Liver (tissue), 8 donors: ENCODE measurements at regions not wholly inside any gene's neighbourhood (a gene's known extent, or its start where the extent isn't known, plus 50 kb on each side); places are given as distances from the start of the nearest gene placed in this dataset.

Experiments
- DNase-seq: peaks from one replicate; pipeline ENCODE4 v3.0.0-alpha.2; 2017; ENCODE audit warnings: low spot score
- H3K27ac ChIP-seq, 2 donors: one replicate each; pipeline ENCODE4 v1.7.0; 2013; ENCODE audit warnings: inconsistent platforms in 2 of 2, low read length in 2 of 2, control low read depth in 1 of 2, low read depth in 1 of 2, mild to moderate bottlenecking in 1 of 2
- H3K27me3 ChIP-seq, 4 donors: one replicate each; pipeline versions ENCODE4 v1.6.1 to v1.7.0; 2013; ENCODE audit warnings: low read length in 3 of 4, inconsistent platforms in 1 of 4, mild to moderate bottlenecking in 1 of 4, moderate library complexity in 1 of 4; ENCODE audit not compliant: control insufficient read depth in 4 of 4, insufficient read depth in 4 of 4
- H3K36me3 ChIP-seq, 4 donors: one replicate each; pipeline versions ENCODE4 v1.6.1 to v1.7.0; 2013; ENCODE audit warnings: low read length in 3 of 4, mild to moderate bottlenecking in 3 of 4, low read depth in 1 of 4, moderate library complexity in 1 of 4; ENCODE audit not compliant: control insufficient read depth in 4 of 4, insufficient read depth in 3 of 4
- H3K4me1 ChIP-seq, 4 donors: one replicate each; pipeline versions ENCODE4 v1.6.1 to v1.7.0; 2013; ENCODE audit warnings: low read length in 3 of 4, mild to moderate bottlenecking in 3 of 4, moderate library complexity in 1 of 4; ENCODE audit not compliant: control insufficient read depth in 4 of 4, insufficient read depth in 4 of 4
- H3K4me3 ChIP-seq, 3 donors: one replicate each; pipeline versions ENCODE4 v1.6.1 to v1.7.0; 2013; ENCODE audit warnings: low read length in 3 of 3, control low read depth in 1 of 3, low read depth in 1 of 3, mild to moderate bottlenecking in 1 of 3
- H3K9ac ChIP-seq, 2 donors: one replicate each; pipeline ENCODE4 v1.7.0; 2013; ENCODE audit warnings: low read length in 2 of 2, mild to moderate bottlenecking in 2 of 2, moderate library complexity in 2 of 2, control low read depth in 1 of 2, low read depth in 1 of 2
- H3K9me3 ChIP-seq, 4 donors: one replicate each; pipeline versions ENCODE4 v1.6.1 to v1.7.0; 2013; ENCODE audit warnings: low read length in 3 of 4; ENCODE audit not compliant: control insufficient read depth in 4 of 4
- EGR1 ChIP-seq, 2 donors: IDR thresholded peaks; 2 replicates each; pipeline ENCODE4 v1.6.1; 2016 to 2018; ENCODE audit warnings: antibody characterized with exemption in 2 of 2, low read depth in 2 of 2
- FOXA1 ChIP-seq: IDR thresholded peaks from 2 replicates; pipeline ENCODE4 v1.6.1; 2016; ENCODE audit warnings: antibody characterized with exemption
- FOXA2 ChIP-seq: IDR thresholded peaks from 2 replicates; pipeline ENCODE4 v1.6.1; 2016; ENCODE audit warnings: antibody characterized with exemption
- GABPA ChIP-seq, 2 donors: IDR thresholded peaks in 1 of 2; conservative IDR thresholded peaks in 1 of 2; 2 replicates each; pipeline ENCODE4 v1.6.1; 2016; ENCODE audit warnings: antibody characterized with exemption in 2 of 2, mild to moderate bottlenecking in 1 of 2, moderate library complexity in 1 of 2
- HNF4A ChIP-seq, 2 donors: conservative IDR thresholded peaks; 2 replicates each; pipeline ENCODE4 v1.6.1; 2016; ENCODE audit warnings: antibody characterized with exemption in 2 of 2, mild to moderate bottlenecking in 2 of 2
- HNF4G ChIP-seq: IDR thresholded peaks from 2 replicates; pipeline ENCODE4 v1.6.1; 2016; ENCODE audit warnings: antibody characterized with exemption
- JUND ChIP-seq, 2 donors: IDR thresholded peaks; 2 replicates each; pipeline ENCODE4 v1.6.1; 2016; ENCODE audit warnings: antibody characterized with exemption in 2 of 2
- NR2F2 ChIP-seq: IDR thresholded peaks from 2 replicates; pipeline ENCODE4 v1.6.1; 2016; ENCODE audit warnings: antibody characterized with exemption
- RAD21 ChIP-seq, 2 donors: IDR thresholded peaks; 2 replicates each; pipeline ENCODE4 v1.6.1; 2016; ENCODE audit warnings: antibody characterized with exemption in 2 of 2, mild to moderate bottlenecking in 2 of 2
- RXRA ChIP-seq, 2 donors: IDR thresholded peaks; 2 replicates each; pipeline ENCODE4 v1.6.1; 2017 to 2018; ENCODE audit warnings: antibody characterized with exemption in 2 of 2, mild to moderate bottlenecking in 1 of 2
- SP1 ChIP-seq: IDR thresholded peaks from 2 replicates; pipeline ENCODE4 v1.6.1; 2018; ENCODE audit warnings: antibody characterized with exemption, mild to moderate bottlenecking
- TAF1 ChIP-seq: conservative IDR thresholded peaks from 2 replicates; pipeline ENCODE4 v1.6.1; 2016; ENCODE audit warnings: antibody characterized with exemption, mild to moderate bottlenecking
- YY1 ChIP-seq: IDR thresholded peaks from 2 replicates; pipeline ENCODE4 v1.6.1; 2016; ENCODE audit warnings: antibody characterized with exemption, mild to moderate bottlenecking
- WGBS: extraction: QIAGEN DNeasy Blood & Tissue Kit; methylation state at CpG from one replicate; pipeline ENCODE4 v1.1.7; 2013; 5-methylcytosine and 5-hydroxymethylcytosine counted together
- TF ChIP-seq, protein P1 (sequence below): IDR thresholded peaks from 2 replicates; pipeline ENCODE4 v1.6.1; 2016; ENCODE audit warnings: antibody characterized with exemption
- TF ChIP-seq, protein P2 (sequence below): IDR thresholded peaks from 2 replicates; pipeline ENCODE4 v1.6.1; 2016; ENCODE audit warnings: antibody characterized with exemption
- TF ChIP-seq, protein P3 (sequence below): IDR thresholded peaks from 2 replicates; pipeline ENCODE4 v1.6.1; 2016; ENCODE audit warnings: antibody characterized with exemption
- TF ChIP-seq, protein P4 (sequence below): fragments of 150-350 bp; IDR thresholded peaks from 2 replicates; pipeline ENCODE4 v1.5.1; 2017; ENCODE audit warnings: improper control_type of control experiment, low read depth, low read length; ENCODE audit not compliant: missing input control
- TF ChIP-seq, protein P5 (sequence below): IDR thresholded peaks from 2 replicates; pipeline ENCODE4 v1.6.1; 2016; ENCODE audit warnings: antibody characterized with exemption, mild to moderate bottlenecking
- donor health status: healthy.
- donor health status: healthy.
- donor health status: healthy.
- donor health status: healthy.
- donor health status: healthy.

DNA sequence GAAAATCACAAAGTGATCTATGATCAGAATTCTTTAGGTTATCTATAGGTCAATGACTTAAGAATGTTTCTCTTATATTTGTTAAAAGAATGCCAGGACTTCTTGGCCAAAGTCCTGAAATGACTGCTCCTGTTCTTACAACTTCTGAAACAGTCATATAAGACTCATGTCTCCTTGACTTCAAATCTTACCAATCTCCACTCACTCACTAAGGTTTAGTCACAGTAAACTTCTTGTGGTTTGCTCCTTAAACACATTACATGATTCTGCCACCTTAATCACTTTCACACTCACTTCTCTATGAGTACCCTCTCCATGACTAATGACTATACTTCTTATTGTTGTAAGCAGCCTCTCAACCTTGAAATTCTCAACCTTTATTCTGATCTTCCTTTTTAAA, 648.7 kb upstream of the CCDC179 start:
- H3K9me3 ChIP-seq, result no peaks in the 10 kb centered on the region
- DNase-seq, result no peak

DNA sequence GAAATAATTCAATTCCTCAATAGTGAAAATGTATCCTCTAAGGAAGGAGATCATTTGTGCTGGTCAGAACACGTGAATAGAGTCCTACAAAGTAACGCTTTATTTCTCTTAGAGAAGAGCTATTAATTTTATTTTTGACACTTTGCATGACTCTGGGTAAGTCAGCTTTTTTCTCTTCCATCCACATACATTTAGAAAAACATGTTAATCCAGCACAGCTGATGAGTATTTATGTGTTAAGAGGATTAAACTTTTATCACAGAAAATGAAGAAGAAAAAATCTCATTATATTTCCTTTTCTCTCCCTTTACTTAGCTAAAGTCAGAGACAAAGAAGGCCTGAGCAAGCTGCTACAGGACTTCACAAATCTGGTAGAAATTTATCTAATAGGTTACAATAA, 649.5 kb upstream of the CCDC179 start:
- TF ChIP-seq HNF4A (conservative IDR thresholded peaks at IDR 0.05), result no peak
- no peak for TF ChIP-seq JUND (IDR thresholded peaks at IDR 0.05)
- TF ChIP-seq, protein P1, sequence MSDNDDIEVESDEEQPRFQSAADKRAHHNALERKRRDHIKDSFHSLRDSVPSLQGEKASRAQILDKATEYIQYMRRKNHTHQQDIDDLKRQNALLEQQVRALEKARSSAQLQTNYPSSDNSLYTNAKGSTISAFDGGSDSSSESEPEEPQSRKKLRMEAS, result no peak
- no peak for TF ChIP-seq TAF1
- TF ChIP-seq, protein P2, sequence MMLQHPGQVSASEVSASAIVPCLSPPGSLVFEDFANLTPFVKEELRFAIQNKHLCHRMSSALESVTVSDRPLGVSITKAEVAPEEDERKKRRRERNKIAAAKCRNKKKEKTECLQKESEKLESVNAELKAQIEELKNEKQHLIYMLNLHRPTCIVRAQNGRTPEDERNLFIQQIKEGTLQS, result no peak
- TF ChIP-seq FOXA1, result no peak
- TF ChIP-seq RXRA (IDR thresholded peaks at IDR 0.05), result no peak
- TF ChIP-seq, protein P3, sequence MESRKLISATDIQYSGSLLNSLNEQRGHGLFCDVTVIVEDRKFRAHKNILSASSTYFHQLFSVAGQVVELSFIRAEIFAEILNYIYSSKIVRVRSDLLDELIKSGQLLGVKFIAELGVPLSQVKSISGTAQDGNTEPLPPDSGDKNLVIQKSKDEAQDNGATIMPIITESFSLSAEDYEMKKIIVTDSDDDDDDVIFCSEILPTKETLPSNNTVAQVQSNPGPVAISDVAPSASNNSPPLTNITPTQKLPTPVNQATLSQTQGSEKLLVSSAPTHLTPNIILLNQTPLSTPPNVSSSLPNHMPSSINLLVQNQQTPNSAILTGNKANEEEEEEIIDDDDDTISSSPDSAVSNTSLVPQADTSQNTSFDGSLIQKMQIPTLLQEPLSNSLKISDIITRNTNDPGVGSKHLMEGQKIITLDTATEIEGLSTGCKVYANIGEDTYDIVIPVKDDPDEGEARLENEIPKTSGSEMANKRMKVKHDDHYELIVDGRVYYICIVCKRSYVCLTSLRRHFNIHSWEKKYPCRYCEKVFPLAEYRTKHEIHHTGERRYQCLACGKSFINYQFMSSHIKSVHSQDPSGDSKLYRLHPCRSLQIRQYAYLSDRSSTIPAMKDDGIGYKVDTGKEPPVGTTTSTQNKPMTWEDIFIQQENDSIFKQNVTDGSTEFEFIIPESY, result no peak
- TF ChIP-seq, protein P4, sequence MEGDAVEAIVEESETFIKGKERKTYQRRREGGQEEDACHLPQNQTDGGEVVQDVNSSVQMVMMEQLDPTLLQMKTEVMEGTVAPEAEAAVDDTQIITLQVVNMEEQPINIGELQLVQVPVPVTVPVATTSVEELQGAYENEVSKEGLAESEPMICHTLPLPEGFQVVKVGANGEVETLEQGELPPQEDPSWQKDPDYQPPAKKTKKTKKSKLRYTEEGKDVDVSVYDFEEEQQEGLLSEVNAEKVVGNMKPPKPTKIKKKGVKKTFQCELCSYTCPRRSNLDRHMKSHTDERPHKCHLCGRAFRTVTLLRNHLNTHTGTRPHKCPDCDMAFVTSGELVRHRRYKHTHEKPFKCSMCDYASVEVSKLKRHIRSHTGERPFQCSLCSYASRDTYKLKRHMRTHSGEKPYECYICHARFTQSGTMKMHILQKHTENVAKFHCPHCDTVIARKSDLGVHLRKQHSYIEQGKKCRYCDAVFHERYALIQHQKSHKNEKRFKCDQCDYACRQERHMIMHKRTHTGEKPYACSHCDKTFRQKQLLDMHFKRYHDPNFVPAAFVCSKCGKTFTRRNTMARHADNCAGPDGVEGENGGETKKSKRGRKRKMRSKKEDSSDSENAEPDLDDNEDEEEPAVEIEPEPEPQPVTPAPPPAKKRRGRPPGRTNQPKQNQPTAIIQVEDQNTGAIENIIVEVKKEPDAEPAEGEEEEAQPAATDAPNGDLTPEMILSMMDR, result no peak
- no peak for TF ChIP-seq FOXA2
- no peak for TF ChIP-seq RAD21 (IDR thresholded peaks at IDR 0.05)
- TF ChIP-seq EGR1 (IDR thresholded peaks at IDR 0.05; ENCODE audit: low read depth in 2 of 2), result no peak
- TF ChIP-seq YY1, result no peak
- TF ChIP-seq, protein P5, sequence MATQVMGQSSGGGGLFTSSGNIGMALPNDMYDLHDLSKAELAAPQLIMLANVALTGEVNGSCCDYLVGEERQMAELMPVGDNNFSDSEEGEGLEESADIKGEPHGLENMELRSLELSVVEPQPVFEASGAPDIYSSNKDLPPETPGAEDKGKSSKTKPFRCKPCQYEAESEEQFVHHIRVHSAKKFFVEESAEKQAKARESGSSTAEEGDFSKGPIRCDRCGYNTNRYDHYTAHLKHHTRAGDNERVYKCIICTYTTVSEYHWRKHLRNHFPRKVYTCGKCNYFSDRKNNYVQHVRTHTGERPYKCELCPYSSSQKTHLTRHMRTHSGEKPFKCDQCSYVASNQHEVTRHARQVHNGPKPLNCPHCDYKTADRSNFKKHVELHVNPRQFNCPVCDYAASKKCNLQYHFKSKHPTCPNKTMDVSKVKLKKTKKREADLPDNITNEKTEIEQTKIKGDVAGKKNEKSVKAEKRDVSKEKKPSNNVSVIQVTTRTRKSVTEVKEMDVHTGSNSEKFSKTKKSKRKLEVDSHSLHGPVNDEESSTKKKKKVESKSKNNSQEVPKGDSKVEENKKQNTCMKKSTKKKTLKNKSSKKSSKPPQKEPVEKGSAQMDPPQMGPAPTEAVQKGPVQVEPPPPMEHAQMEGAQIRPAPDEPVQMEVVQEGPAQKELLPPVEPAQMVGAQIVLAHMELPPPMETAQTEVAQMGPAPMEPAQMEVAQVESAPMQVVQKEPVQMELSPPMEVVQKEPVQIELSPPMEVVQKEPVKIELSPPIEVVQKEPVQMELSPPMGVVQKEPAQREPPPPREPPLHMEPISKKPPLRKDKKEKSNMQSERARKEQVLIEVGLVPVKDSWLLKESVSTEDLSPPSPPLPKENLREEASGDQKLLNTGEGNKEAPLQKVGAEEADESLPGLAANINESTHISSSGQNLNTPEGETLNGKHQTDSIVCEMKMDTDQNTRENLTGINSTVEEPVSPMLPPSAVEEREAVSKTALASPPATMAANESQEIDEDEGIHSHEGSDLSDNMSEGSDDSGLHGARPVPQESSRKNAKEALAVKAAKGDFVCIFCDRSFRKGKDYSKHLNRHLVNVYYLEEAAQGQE, result no peak
- TF ChIP-seq NR2F2, result no peak
- TF ChIP-seq SP1, result no peak
- TF ChIP-seq HNF4G, result no peak
- no peak for TF ChIP-seq GABPA (IDR thresholded peaks at IDR 0.05 in 1 of 2, conservative IDR thresholded peaks at IDR 0.05 in 1 of 2)
- Histone ChIP-seq H3K36me3 (no peaks in the 10 kb centered on the region), H3K27me3 (peaks cover 0 to 7% (median 0%) of the 10 kb centered on the region in 4 donors), H3K4me3 (no peak overlapping the region), H3K4me1 (no peaks in the 10 kb centered on the region), H3K9ac (no peak overlapping the region), H3K9me3 (no peaks in the 10 kb centered on the region), H3K27ac (no peak overlapping the region)
- WGBS, result 66% methylated on average over 2 of the region's 2 CpGs
- no peak for DNase-seq

More for the DNA sequence above, 648.7 kb upstream of the CCDC179 start:
- no peaks in the 10 kb centered on the region for H3K4me1 ChIP-seq
- no peak overlapping the region for H3K27ac ChIP-seq
- TF ChIP-seq GABPA (IDR thresholded peaks at IDR 0.05 in 1 of 2, conservative IDR thresholded peaks at IDR 0.05 in 1 of 2) (no peak), EGR1 (IDR thresholded peaks at IDR 0.05; ENCODE audit: low read depth in 2 of 2) (no peak), RXRA (IDR thresholded peaks at IDR 0.05) (no peak), HNF4A (conservative IDR thresholded peaks at IDR 0.05) (no peak), NR2F2 (no peak), TAF1 (no peak), HNF4G (no peak)
- TF ChIP-seq, protein P1, result no peak
- TF ChIP-seq, protein P4, result no peak
- H3K27me3 ChIP-seq, result peaks cover 0 to 7% (median 0%) of the 10 kb centered on the region in 4 donors
- no peak overlapping the region for H3K4me3 ChIP-seq
- no peaks in the 10 kb centered on the region for H3K36me3 ChIP-seq
- H3K9ac ChIP-seq, result no peak overlapping the region
